RWPE2 (cell line): ENCODE measurements at regions not wholly inside any gene's neighbourhood (a gene's known extent, or its start where the extent isn't known, plus 50 kb on each side); places are given as distances from the start of the nearest gene placed in this dataset.

Experiments
- ATAC-seq: fragments of 200-7000 bp; cut with Tn5 transposase; 3 replicates; pipeline ENCODE4 v1.9.1; 2021; ENCODE audit warnings: low read depth
- DNase-seq: peaks from one replicate; pipeline ENCODE4 v3.0.0-alpha.2; 2020; ENCODE audit warnings: low spot score
- H3K27ac ChIP-seq: fragments of 450-650 bp; 2 replicates; pipeline ENCODE4 v1.5.1; 2017; ENCODE audit warnings: mild to moderate bottlenecking; ENCODE audit not compliant: poor library complexity, severe bottlenecking
- H3K27me3 ChIP-seq: fragments of 250-450 bp; sonication (Bioruptor Pico); 2 replicates; pipeline ENCODE4 v1.5.1; 2021; ENCODE audit warnings: mild to moderate bottlenecking, moderate library complexity; ENCODE audit not compliant: insufficient read depth, poor library complexity, severe bottlenecking
- H3K36me3 ChIP-seq: fragments of 250-450 bp; sonication (Bioruptor Pico); 2 replicates; pipeline ENCODE4 v1.5.1; 2020; ENCODE audit warnings: low read depth, mild to moderate bottlenecking, moderate library complexity
- H3K4me1 ChIP-seq: fragments of 250-450 bp; sonication (Bioruptor Pico); 2 replicates; pipeline ENCODE4 v1.5.1; 2021; ENCODE audit warnings: mild to moderate bottlenecking, moderate library complexity; ENCODE audit not compliant: insufficient read depth, poor library complexity, severe bottlenecking
- H3K4me3 ChIP-seq: fragments of 250-450 bp; sonication (Bioruptor Pico); 2 replicates; pipeline ENCODE4 v1.5.1; 2021; ENCODE audit warnings: mild to moderate bottlenecking, moderate library complexity; ENCODE audit not compliant: severe bottlenecking
- H3K9me3 ChIP-seq: fragments of 250-450 bp; sonication (Bioruptor Pico); 2 replicates; pipeline ENCODE4 v1.5.1; 2021; ENCODE audit warnings: mild to moderate bottlenecking, moderate library complexity; ENCODE audit not compliant: severe bottlenecking
- CTCF ChIP-seq: fragments of 450-650 bp; IDR thresholded peaks from one replicate; pipeline ENCODE4 v1.5.1; 2017; ENCODE audit warnings: mild to moderate bottlenecking, moderate library complexity; ENCODE audit not compliant: poor library complexity, severe bottlenecking

DNA sequence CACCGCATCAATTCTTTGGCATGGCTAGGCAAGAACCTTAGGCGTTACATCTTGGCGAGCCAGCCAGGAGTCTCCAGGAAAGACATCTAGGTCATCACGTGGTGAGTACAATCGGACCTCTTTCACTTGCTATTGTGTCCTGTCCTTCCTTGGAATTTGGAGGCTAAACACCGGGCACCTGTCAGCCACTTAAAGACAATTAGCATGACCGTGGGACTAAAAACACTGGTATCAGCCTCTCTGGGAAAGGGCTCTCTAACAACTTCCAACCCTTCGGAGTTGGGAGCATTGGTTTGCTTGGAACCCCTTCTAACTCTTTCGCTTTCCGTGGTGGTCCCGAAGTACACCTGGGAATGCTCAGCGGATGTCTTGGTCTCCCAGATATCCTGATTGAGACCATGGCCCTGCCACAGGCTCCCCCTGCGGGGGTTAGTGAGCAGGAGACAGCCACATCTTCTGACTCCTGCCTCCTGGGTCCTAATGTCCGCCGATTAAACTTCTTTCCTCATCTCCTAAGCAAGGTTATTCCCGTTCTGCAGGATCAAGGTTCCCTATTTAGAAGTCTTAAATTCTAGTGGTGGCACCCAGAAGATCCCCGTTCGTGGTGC, 971.7 kb downstream of the FSCB start:
- H3K4me1 ChIP-seq, result no peaks in the 10 kb centered on the region
- peaks cover 4% of the 10 kb centered on the region for H3K27me3 ChIP-seq
- TF ChIP-seq CTCF, result no peak
- no peak for ATAC-seq
- H3K4me3 ChIP-seq, result no peak overlapping the region
- no peaks in the 10 kb centered on the region for H3K36me3 ChIP-seq
- H3K27ac ChIP-seq, result no peak overlapping the region
- no peak for DNase-seq
- H3K9me3 ChIP-seq, result no peaks in the 10 kb centered on the region

GRCh38 chr14:43532825-43533416, 974.2 kb downstream of the FSCB start:
- ATAC-seq, result no peak

GRCh38 chr14:43528321-43528720, 978.8 kb downstream of the FSCB start:
- no peak for DNase-seq
- no peaks in the 10 kb centered on the region for H3K4me1 ChIP-seq
- no peaks in the 10 kb centered on the region for H3K36me3 ChIP-seq
- no peak for TF ChIP-seq CTCF
- ATAC-seq, result no peak
- no peak overlapping the region for H3K4me3 ChIP-seq
- peaks cover 22% of the 10 kb centered on the region for H3K27me3 ChIP-seq
- no peaks in the 10 kb centered on the region for H3K9me3 ChIP-seq
- no peak overlapping the region for H3K27ac ChIP-seq

More at GRCh38 chr14:43532825-43533416, 974.2 kb downstream of the FSCB start:
- no peaks in the 10 kb centered on the region for H3K36me3 ChIP-seq
- H3K9me3 ChIP-seq, result no peaks in the 10 kb centered on the region
- no peak for DNase-seq
- H3K27ac ChIP-seq, result no peak overlapping the region
- TF ChIP-seq CTCF, result no peak
- H3K27me3 ChIP-seq, result peaks cover 7% of the 10 kb centered on the region
- no peak overlapping the region for H3K4me3 ChIP-seq
- no peaks in the 10 kb centered on the region for H3K4me1 ChIP-seq

DNA sequence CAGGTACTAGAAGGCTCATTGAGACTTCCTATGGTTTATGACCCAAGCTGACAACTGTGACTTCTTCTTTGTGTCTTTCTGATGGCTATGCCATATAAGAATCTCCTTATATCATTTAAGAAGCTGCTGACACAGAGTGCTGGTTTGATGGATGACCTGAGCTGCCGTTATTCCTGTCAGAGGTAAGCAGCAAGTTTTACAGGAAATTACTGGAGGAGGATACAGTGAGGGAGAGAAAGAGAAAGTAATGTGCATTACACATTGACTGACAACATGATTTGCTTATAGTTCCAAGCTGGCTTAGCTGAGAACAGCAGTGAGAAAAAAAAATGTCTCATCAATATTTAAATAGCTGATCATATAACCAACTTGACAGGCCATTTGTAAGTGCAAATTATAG, 981.4 kb downstream of the FSCB start:
- H3K4me1 ChIP-seq, result no peaks in the 10 kb centered on the region
- no peak overlapping the region for H3K4me3 ChIP-seq
- TF ChIP-seq CTCF, result no peak
- no peak for DNase-seq
- peaks cover 22% of the 10 kb centered on the region for H3K27me3 ChIP-seq
- H3K27ac ChIP-seq, result no peak overlapping the region
- ATAC-seq, result no peak
- no peaks in the 10 kb centered on the region for H3K36me3 ChIP-seq
- H3K9me3 ChIP-seq, result no peaks in the 10 kb centered on the region

DNA sequence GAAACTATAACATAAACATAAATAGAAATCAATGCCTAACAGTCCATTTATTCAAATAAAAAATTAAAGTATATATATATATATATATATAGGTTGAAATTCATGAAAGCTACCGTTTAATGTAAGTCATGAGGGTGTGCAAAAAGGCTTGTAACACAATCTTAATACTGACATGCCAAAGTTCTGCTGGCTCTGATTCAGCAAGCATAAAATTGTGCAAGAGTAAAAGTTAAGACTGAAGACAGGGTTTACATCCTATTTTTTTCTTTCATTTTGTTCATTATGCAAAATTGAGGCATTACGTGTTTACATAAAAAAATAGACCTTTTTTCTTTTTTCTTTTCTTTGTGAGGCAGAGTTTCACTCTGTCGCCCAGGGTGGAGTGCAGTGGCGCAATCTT, 984.2 kb downstream of the FSCB start:
- Histone ChIP-seq H3K36me3 (no peaks in the 10 kb centered on the region), H3K27ac (no peak overlapping the region), H3K4me1 (no peaks in the 10 kb centered on the region), H3K4me3 (no peak overlapping the region), H3K9me3 (no peaks in the 10 kb centered on the region), H3K27me3 (peaks cover 15% of the 10 kb centered on the region)
- TF ChIP-seq CTCF, result no peak
- no peak for ATAC-seq
- DNase-seq, result no peak
